DMS 273 (cell line): ENCODE measurements at regions not wholly inside any gene's neighbourhood (a gene's known extent, or its start where the extent isn't known, plus 50 kb on each side); places are given as distances from the start of the nearest gene placed in this dataset.
A peak's percentile ranks its signal among the peaks of the same experiment; 100 is the strongest.
"Not testable (repeated sequence)": the region's sequence is repeated elsewhere in the genome, so short reads cannot be mapped to it uniquely, and the experiment has no call there.

Experiments used
- DNase-seq: peaks from one replicate; lab custom pipeline; 2025; ENCODE audit not compliant: unreplicated experiment; lab: John Stamatoyannopoulos, UW

GRCh38 chr12:127450826-127451225, 816.1 kb upstream of the TMEM132C start:
- no peak for DNase-seq

- peak; percentile 11 for DNase-seq
Measured at GRCh38 chr12:127455347-127456265, 811.4 kb upstream of the TMEM132C start.

GRCh38 chr12:127457726-127458125, 809.2 kb upstream of the TMEM132C start:
- no peak for DNase-seq

- DNase-seq, result no peak
Measured at GRCh38 chr12:127459166-127459565, 807.8 kb upstream of the TMEM132C start.

- no peak for DNase-seq
Measured at GRCh38 chr12:127459687-127460086, 807.3 kb upstream of the TMEM132C start.

GRCh38 chr12:127463237-127463636, 803.7 kb upstream of the TMEM132C start:
- no peak for DNase-seq

GRCh38 chr12:127469331-127469730, 797.6 kb upstream of the TMEM132C start:
- DNase-seq, result no peak

GRCh38 chr12:127473766-127474165, 793.2 kb upstream of the TMEM132C start:
- DNase-seq, result no peak

- DNase-seq, result no peak
Measured at GRCh38 chr12:127479256-127479655, 787.7 kb upstream of the TMEM132C start.

- no peak for DNase-seq
Measured at GRCh38 chr12:127480775-127481314, 786.1 kb upstream of the TMEM132C start.

- DNase-seq, result no peak
Measured at GRCh38 chr12:127482950-127483349, 784.0 kb upstream of the TMEM132C start.

GRCh38 chr12:127485528-127485927, 781.4 kb upstream of the TMEM132C start:
- peak; percentile 2 for DNase-seq

GRCh38 chr12:127487031-127487430, 779.9 kb upstream of the TMEM132C start:
- no peak for DNase-seq

- DNase-seq, result no peak
Measured at GRCh38 chr12:127489061-127489460, 777.9 kb upstream of the TMEM132C start.

GRCh38 chr12:127494961-127495915, 771.7 kb upstream of the TMEM132C start:
- no peak for DNase-seq

- DNase-seq, result no peak
Measured at GRCh38 chr12:127496255-127496654, 770.7 kb upstream of the TMEM132C start.

- no peak for DNase-seq
Measured at GRCh38 chr12:127500512-127501035, 766.4 kb upstream of the TMEM132C start.

GRCh38 chr12:127501916-127502315, 765.1 kb upstream of the TMEM132C start:
- no peak for DNase-seq

GRCh38 chr12:127503246-127503645, 763.7 kb upstream of the TMEM132C start:
- no peak for DNase-seq

- not testable (repeated sequence) for DNase-seq
Measured at GRCh38 chr12:127503996-127504395, 763.0 kb upstream of the TMEM132C start.

- no peak for DNase-seq
Measured at GRCh38 chr12:127504874-127505273, 762.1 kb upstream of the TMEM132C start.
